ENCODE measurements at regions not wholly inside any gene's neighbourhood (a gene's known extent, or its start where the extent isn't known, plus 50 kb on each side); places are given as distances from the start of the nearest gene placed in this dataset.

GRCh38 chr6:121756666-121757065 lies 321.2 kb downstream of the GJA1 start:
- Histone ChIP-seq H3K27ac (ENCODE audit: low read length) (no peak overlapping the region), H3K4me2 (ENCODE audit: low read length) (no peak overlapping the region), H3K9me2 (replicated peaks; ENCODE audit: low read length) (no peaks in the 10 kb centered on the region), H2AFZ (ENCODE audit: low read length) (no peak overlapping the region), H3K4me1 (ENCODE audit: insufficient read depth, low read length) (no peaks in the 10 kb centered on the region), H3K36me3 (ENCODE audit: low read depth, low read length) (no peaks in the 10 kb centered on the region), H3K9ac (ENCODE audit: low read length) (no peak overlapping the region), H3K27me3 (ENCODE audit: low read length) (no peaks in the 10 kb centered on the region), H3K9me3 (ENCODE audit: low read length) (no peaks in the 10 kb centered on the region), H3K4me3 (ENCODE audit: low read length) (no peak overlapping the region), H3K79me2 (ENCODE audit: low read length) (no peaks in the 10 kb centered on the region), H4K20me1 (ENCODE audit: low read length) (no peaks in the 10 kb centered on the region), H3F3A (ENCODE audit: low read length, unreplicated experiment) (no peaks in the 10 kb centered on the region)
- intact Hi-C loops (cut with micrococcal nuclease): no loop called here
- ChIA-PET CTCF (no interaction called here), POLR2A (ENCODE audit: unreplicated experiment) (no interaction called here)
- ATAC-seq (no peak), DNase-seq (no peak)
- BruUV-seq (replicated peaks): no TSS peak
- TF ChIP-seq EZH2 (IDR thresholded peaks at IDR 0.05; ENCODE audit: low read length, unreplicated experiment) (no peak), EZH2phosphoT487 (IDR thresholded peaks at IDR 0.05; ENCODE audit: borderline replicate concordance, low read length) (no peak), CTCF (conservative IDR thresholded peaks at IDR 0.05; ENCODE audit: low read depth, low read length) (no peak)

- Histone ChIP-seq H3K79me2 (ENCODE audit: low read length) (no peaks in the 10 kb centered on the region), H3K4me1 (ENCODE audit: insufficient read depth, low read length) (no peaks in the 10 kb centered on the region), H3K9me3 (ENCODE audit: low read length) (no peaks in the 10 kb centered on the region), H3K4me2 (ENCODE audit: low read length) (no peak overlapping the region), H2AFZ (ENCODE audit: low read length) (no peak overlapping the region), H4K20me1 (ENCODE audit: low read length) (no peaks in the 10 kb centered on the region), H3K4me3 (ENCODE audit: low read length) (no peak overlapping the region), H3K9ac (ENCODE audit: low read length) (no peak overlapping the region), H3F3A (ENCODE audit: low read length, unreplicated experiment) (no peaks in the 10 kb centered on the region), H3K9me2 (replicated peaks; ENCODE audit: low read length) (no peaks in the 10 kb centered on the region), H3K27ac (ENCODE audit: low read length) (no peak overlapping the region), H3K36me3 (ENCODE audit: low read depth, low read length) (no peaks in the 10 kb centered on the region), H3K27me3 (ENCODE audit: low read length) (no peaks in the 10 kb centered on the region)
- ChIA-PET CTCF (no interaction called here), POLR2A (ENCODE audit: unreplicated experiment) (interaction anchor here (0.6 kb wide), 1 partner anchor 424 kb away, joined by 3 read pairs; no protein-coding TSS in a partner anchor)
- ATAC-seq (no peak), DNase-seq (no peak)
- intact Hi-C loops (cut with micrococcal nuclease): no loop called here
- BruUV-seq (replicated peaks): no TSS peak
- TF ChIP-seq CTCF (conservative IDR thresholded peaks at IDR 0.05; ENCODE audit: low read depth, low read length) (no peak), EZH2phosphoT487 (IDR thresholded peaks at IDR 0.05; ENCODE audit: borderline replicate concordance, low read length) (no peak), EZH2 (IDR thresholded peaks at IDR 0.05; ENCODE audit: low read length, unreplicated experiment) (no peak)
Observed at GRCh38 chr6:121759370-121759769, 323.9 kb downstream of the GJA1 start.

DNA sequence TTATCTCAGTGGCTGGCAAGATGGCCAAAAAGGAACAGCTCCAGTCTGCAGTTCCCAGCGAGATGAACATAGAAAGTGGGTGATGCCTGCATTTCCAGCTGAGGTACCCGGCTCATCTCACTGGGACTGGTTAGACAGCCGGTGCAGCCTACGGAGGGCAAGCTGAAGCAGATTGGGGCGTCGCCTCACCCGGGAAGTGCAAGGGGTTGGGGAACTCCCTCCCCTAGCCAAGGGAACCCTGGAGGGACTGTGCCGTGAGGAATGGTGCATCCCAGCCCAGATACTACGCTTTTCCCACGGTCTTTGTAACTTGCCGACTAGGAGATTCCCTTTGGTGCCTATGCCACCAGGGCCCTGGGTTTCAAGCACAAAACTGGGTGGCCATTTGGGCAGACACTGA lies 324.7 kb downstream of the GJA1 start:
- H3K4me3 ChIP-seq (ENCODE audit: low read length): no peak overlapping the region
- no peaks in the 10 kb centered on the region for H3K27me3 ChIP-seq (ENCODE audit: low read length)
- H2AFZ ChIP-seq (ENCODE audit: low read length): no peak overlapping the region
- no peak overlapping the region for H3K27ac ChIP-seq (ENCODE audit: low read length)
- DNase-seq: no peak
- H3K36me3 ChIP-seq (ENCODE audit: low read depth, low read length): no peaks in the 10 kb centered on the region
- H3K4me1 ChIP-seq (ENCODE audit: insufficient read depth, low read length): no peaks in the 10 kb centered on the region
- CTCF ChIA-PET: no interaction called here
- TF ChIP-seq EZH2 (IDR thresholded peaks at IDR 0.05; ENCODE audit: low read length, unreplicated experiment) (no peak), CTCF (conservative IDR thresholded peaks at IDR 0.05; ENCODE audit: low read depth, low read length) (no peak), EZH2phosphoT487 (IDR thresholded peaks at IDR 0.05; ENCODE audit: borderline replicate concordance, low read length) (no peak)
- H3F3A ChIP-seq (ENCODE audit: low read length, unreplicated experiment): no peaks in the 10 kb centered on the region
- POLR2A ChIA-PET (ENCODE audit: unreplicated experiment): no interaction called here
- H3K9ac ChIP-seq (ENCODE audit: low read length): no peak overlapping the region
- BruUV-seq (replicated peaks): no TSS peak
- H3K9me3 ChIP-seq (ENCODE audit: low read length): no peaks in the 10 kb centered on the region
- H3K9me2 ChIP-seq (replicated peaks; ENCODE audit: low read length): no peaks in the 10 kb centered on the region
- no peaks in the 10 kb centered on the region for H3K79me2 ChIP-seq (ENCODE audit: low read length)
- intact Hi-C loops (cut with micrococcal nuclease): no loop called here
- no peak for ATAC-seq
- H4K20me1 ChIP-seq (ENCODE audit: low read length): no peaks in the 10 kb centered on the region
- H3K4me2 ChIP-seq (ENCODE audit: low read length): no peak overlapping the region

Measured in PC-3 (cell line).